ENCODE measurements at regions not wholly inside any gene's neighbourhood (a gene's known extent, or its start where the extent isn't known, plus 50 kb on each side); places are given as distances from the start of the nearest gene placed in this dataset.

DNA sequence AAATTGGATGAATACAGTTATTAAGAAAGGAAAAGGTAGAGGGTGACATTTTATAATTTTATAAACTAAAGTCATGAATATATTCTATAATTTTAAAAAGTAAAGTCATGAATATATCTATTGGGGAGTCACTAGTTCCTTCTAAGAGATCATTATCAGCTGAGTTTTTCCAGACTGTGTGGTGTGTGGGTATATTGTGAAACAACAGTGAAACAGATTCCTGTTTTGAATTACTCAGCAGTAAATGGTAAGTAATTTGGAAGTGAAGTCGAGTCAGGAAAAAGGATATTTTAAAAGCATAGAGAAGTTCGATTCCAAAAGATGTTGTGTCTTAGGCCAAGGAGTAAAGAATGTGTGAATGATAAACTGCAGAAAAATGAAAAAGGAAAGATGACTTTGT is 1018.2 kb upstream of the NXPH2 start:
- Histone ChIP-seq H2AFZ (ENCODE audit: control insufficient read depth, low read length) (no peak overlapping the region), H3K27me3 (ENCODE audit: control insufficient read depth, extremely low read depth, insufficient read depth, low read length) (no peaks in the 10 kb centered on the region), H3K4me3 (ENCODE audit: control insufficient read depth in 2 of 3, extremely low read depth in 1 of 3, insufficient read depth in 2 of 3, low read depth in 1 of 3, low read length in 3 of 3) (no peak overlapping the region), H3K79me2 (ENCODE audit: control insufficient read depth, insufficient read depth, low read length) (no peaks in the 10 kb centered on the region), H3K9me3 (ENCODE audit: control insufficient read depth, low read depth, low read length) (no peaks in the 10 kb centered on the region), H3K9me1 (ENCODE audit: control insufficient read depth, extremely low read depth, insufficient read depth, low read length) (no peaks in the 10 kb centered on the region), H3K4me2 (ENCODE audit: control insufficient read depth, extremely low read depth, insufficient read depth, low read depth, low read length) (no peak overlapping the region), H3K36me3 (ENCODE audit: control insufficient read depth in 2 of 2, extremely low read depth in 1 of 2, insufficient read depth in 2 of 2, low read length in 2 of 2) (no peaks in the 10 kb centered on the region), H3K27ac (ENCODE audit: control insufficient read depth, insufficient read depth, low read length) (no peak overlapping the region), H4K20me1 (ENCODE audit: control insufficient read depth, extremely low read depth, insufficient read depth, low read length) (no peaks in the 10 kb centered on the region), H3K4me1 (ENCODE audit: control insufficient read depth, extremely low read depth, insufficient read depth, low read length) (no peaks in the 10 kb centered on the region), H3K9ac (ENCODE audit: control insufficient read depth, extremely low read depth, insufficient read depth, low read length) (no peak overlapping the region)
- TF ChIP-seq EZH2 (IDR thresholded peaks at IDR 0.05; ENCODE audit: low read length) = no peak
- no peak for DNase-seq (ENCODE audit: low read depth, low spot score)
- no peak for FAIRE-seq
- dilution Hi-C loops (cut with MboI; ENCODE audit: extremely low pct_ligation_motif_present, low sequenced_read_pairs) = no loop called here

DNA sequence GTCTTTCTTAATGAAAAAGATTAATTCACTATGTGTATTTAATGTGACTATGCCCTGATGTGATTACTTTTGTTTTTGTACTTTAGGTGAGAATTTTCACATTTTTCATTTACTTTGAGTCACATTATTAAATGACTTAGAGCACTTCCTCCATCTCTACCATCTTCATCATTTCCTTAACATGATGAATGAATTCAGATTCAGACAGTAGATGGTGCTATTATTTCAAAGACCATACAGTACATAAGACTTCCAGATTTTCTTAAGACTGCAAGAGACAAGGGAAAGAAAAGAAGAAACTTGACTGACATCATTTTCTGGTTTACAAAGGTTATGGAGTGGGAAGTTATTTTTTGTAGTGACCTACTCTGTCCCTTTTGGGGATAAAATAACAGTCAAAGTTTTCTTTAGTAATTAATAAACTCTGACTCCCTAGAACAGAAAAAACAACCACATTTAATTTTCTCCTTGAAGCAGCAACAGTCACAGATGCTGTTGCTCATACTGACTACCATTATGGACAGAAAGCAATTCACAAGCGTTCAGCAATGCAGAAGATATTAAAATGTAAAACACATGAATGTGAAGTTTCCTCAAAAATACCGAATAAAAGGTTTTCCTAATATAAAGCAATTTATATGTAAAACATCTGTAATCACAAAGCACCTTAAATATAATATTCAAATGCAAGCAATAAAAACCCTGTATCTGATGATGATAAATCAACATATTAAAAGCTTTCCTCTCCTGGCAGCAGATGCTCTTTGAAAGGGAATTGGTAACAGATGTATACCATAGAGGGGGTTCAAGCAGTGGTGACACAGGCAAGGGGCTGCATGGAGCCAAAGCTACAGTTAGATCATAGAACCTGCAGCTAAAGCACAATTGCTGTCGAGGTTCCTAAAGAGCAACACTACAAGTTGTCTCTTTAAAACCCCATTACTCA is 1010.9 kb upstream of the NXPH2 start:
- dilution Hi-C loops (cut with MboI; ENCODE audit: extremely low pct_ligation_motif_present, low sequenced_read_pairs) = no loop called here
- H3K4me3 ChIP-seq (ENCODE audit: control insufficient read depth in 2 of 3, extremely low read depth in 1 of 3, insufficient read depth in 2 of 3, low read depth in 1 of 3, low read length in 3 of 3) = no peak overlapping the region
- H3K9me3 ChIP-seq (ENCODE audit: control insufficient read depth, low read depth, low read length) = no peaks in the 10 kb centered on the region
- no peak for FAIRE-seq
- no peak overlapping the region for H3K9ac ChIP-seq (ENCODE audit: control insufficient read depth, extremely low read depth, insufficient read depth, low read length)
- H2AFZ ChIP-seq (ENCODE audit: control insufficient read depth, low read length) = no peak overlapping the region
- no peaks in the 10 kb centered on the region for H3K79me2 ChIP-seq (ENCODE audit: control insufficient read depth, insufficient read depth, low read length)
- no peaks in the 10 kb centered on the region for H3K27me3 ChIP-seq (ENCODE audit: control insufficient read depth, extremely low read depth, insufficient read depth, low read length)
- TF ChIP-seq, protein P1, sequence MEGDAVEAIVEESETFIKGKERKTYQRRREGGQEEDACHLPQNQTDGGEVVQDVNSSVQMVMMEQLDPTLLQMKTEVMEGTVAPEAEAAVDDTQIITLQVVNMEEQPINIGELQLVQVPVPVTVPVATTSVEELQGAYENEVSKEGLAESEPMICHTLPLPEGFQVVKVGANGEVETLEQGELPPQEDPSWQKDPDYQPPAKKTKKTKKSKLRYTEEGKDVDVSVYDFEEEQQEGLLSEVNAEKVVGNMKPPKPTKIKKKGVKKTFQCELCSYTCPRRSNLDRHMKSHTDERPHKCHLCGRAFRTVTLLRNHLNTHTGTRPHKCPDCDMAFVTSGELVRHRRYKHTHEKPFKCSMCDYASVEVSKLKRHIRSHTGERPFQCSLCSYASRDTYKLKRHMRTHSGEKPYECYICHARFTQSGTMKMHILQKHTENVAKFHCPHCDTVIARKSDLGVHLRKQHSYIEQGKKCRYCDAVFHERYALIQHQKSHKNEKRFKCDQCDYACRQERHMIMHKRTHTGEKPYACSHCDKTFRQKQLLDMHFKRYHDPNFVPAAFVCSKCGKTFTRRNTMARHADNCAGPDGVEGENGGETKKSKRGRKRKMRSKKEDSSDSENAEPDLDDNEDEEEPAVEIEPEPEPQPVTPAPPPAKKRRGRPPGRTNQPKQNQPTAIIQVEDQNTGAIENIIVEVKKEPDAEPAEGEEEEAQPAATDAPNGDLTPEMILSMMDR (optimal IDR thresholded peaks at IDR 0.05 in 1 of 3, IDR thresholded peaks at IDR 0.05 in 1 of 3, conservative IDR thresholded peaks at IDR 0.05 in 1 of 3; ENCODE audit: extremely low read depth in 1 of 3, insufficient read depth in 2 of 3, low read length in 3 of 3) = peak in 1 of 3 experiments; percentile 4
- TF ChIP-seq EZH2 (IDR thresholded peaks at IDR 0.05; ENCODE audit: low read length) = no peak
- H4K20me1 ChIP-seq (ENCODE audit: control insufficient read depth, extremely low read depth, insufficient read depth, low read length) = no peaks in the 10 kb centered on the region
- no peak for DNase-seq (ENCODE audit: low read depth, low spot score)
- no peak overlapping the region for H3K27ac ChIP-seq (ENCODE audit: control insufficient read depth, insufficient read depth, low read length)
- H3K9me1 ChIP-seq (ENCODE audit: control insufficient read depth, extremely low read depth, insufficient read depth, low read length) = no peaks in the 10 kb centered on the region
- no peaks in the 10 kb centered on the region for H3K4me1 ChIP-seq (ENCODE audit: control insufficient read depth, extremely low read depth, insufficient read depth, low read length)
- no peak overlapping the region for H3K4me2 ChIP-seq (ENCODE audit: control insufficient read depth, extremely low read depth, insufficient read depth, low read depth, low read length)
- no peaks in the 10 kb centered on the region for H3K36me3 ChIP-seq (ENCODE audit: control insufficient read depth in 2 of 2, extremely low read depth in 1 of 2, insufficient read depth in 2 of 2, low read length in 2 of 2)
